SK-N-SH (cell line): ENCODE measurements at regions not wholly inside any gene's neighbourhood (a gene's known extent, or its start where the extent isn't known, plus 50 kb on each side); places are given as distances from the start of the nearest gene placed in this dataset.

Experiments used
- CTCF ChIA-PET: fragments of 300-600, 350-600 bp; formaldehyde crosslinking; extraction: SDS; loops from one replicate; lab custom pipeline; 2021; lab: Yijun Ruan, JAX
- POLR2A ChIA-PET: fragments of 350-600 bp; sonication (Branson Sonifier 250); formaldehyde crosslinking; extraction: SDS; loops from one replicate; lab custom pipeline; 2020; ENCODE audit warnings: antibody characterized with exemption, inconsistent platforms; lab: Yijun Ruan, JAX
- DNase-seq: peaks from one replicate; pipeline ENCODE4 v3.0.0; 2012
- H2AFZ ChIP-seq: fragments of 200-600 bp; sonication (generic); 2 replicates; pipeline ENCODE4 v1.8.1; 2016; ENCODE audit warnings: antibody characterized with exemption, mild to moderate bottlenecking, low read depth
- H3F3A ChIP-seq: fragments of 200-600 bp; sonication (generic); replicated peaks from 2 replicates; pipeline ENCODE3; 2016; ENCODE audit warnings: antibody characterized with exemption, mild to moderate bottlenecking; ENCODE audit not compliant: insufficient read depth
- H3K27ac ChIP-seq, 2 experiments: fragments of 200-500 bp in 1 of 2; fragments of 200-600 bp in 1 of 2; sonication (Bioruptor generic) in 1 of 2; sonication (generic), shearing (Covaris generic) in 1 of 2; 2 replicates each; pipeline versions ENCODE4 v1.5.1 to v1.6.1; 2014 to 2016; ENCODE audit warnings: low read depth in 2 of 2, inconsistent platforms in 1 of 2, low read length in 1 of 2, mild to moderate bottlenecking in 1 of 2, mixed read lengths in 1 of 2
- H3K27me3 ChIP-seq: fragments of 200-600 bp; sonication (generic), shearing (Covaris generic); 2 replicates; pipeline ENCODE4 v1.6.1; 2016; ENCODE audit warnings: mixed run types; ENCODE audit not compliant: insufficient read depth
- H3K36me3 ChIP-seq, 2 experiments: fragments of 200-500 bp in 1 of 2; fragments of 200-600 bp in 1 of 2; sonication (Bioruptor generic) in 1 of 2; sonication (generic) in 1 of 2; replicated peaks in 1 of 2; 2 replicates each; pipeline versions ENCODE3 to v1.5.1; 2014 to 2016; ENCODE audit warnings: low read length in 1 of 2, mild to moderate bottlenecking in 1 of 2; ENCODE audit not compliant: insufficient read depth in 2 of 2, control insufficient read depth in 1 of 2
- H3K4me1 ChIP-seq, 2 experiments: fragments of 200-500 bp in 1 of 2; fragments of 200-600 bp in 1 of 2; sonication (Bioruptor generic) in 1 of 2; sonication (generic), shearing (Covaris generic) in 1 of 2; 2 replicates each; pipeline versions ENCODE4 v1.5.1 to v1.6.1; 2014 to 2016; ENCODE audit warnings: low read depth in 1 of 2, low read length in 1 of 2, mixed run types in 1 of 2; ENCODE audit not compliant: insufficient read depth in 2 of 2, control insufficient read depth in 1 of 2
- H3K4me2 ChIP-seq: fragments of 200-600 bp; sonication (generic), shearing (Covaris generic); 2 replicates; pipeline ENCODE4 v1.6.1; 2017; ENCODE audit warnings: mixed run types
- H3K4me3 ChIP-seq, 2 experiments: fragments of 200-500 bp in 1 of 2; fragments of 200-600 bp in 1 of 2; sonication (Bioruptor generic) in 1 of 2; sonication (generic), shearing (Covaris generic) in 1 of 2; 2 replicates each; pipeline versions ENCODE4 v1.5.1 to v1.8.1; 2014 to 2016; ENCODE audit warnings: low read depth in 2 of 2, inconsistent platforms in 1 of 2, low read length in 1 of 2, mild to moderate bottlenecking in 1 of 2, mixed read lengths in 1 of 2, moderate library complexity in 1 of 2
- H3K79me2 ChIP-seq: fragments of 200-600 bp; sonication (generic); 2 replicates; pipeline ENCODE4 v1.8.1; 2017; ENCODE audit warnings: mild to moderate bottlenecking; ENCODE audit not compliant: insufficient read depth
- H3K9ac ChIP-seq: fragments of 200-600 bp; sonication (generic); 2 replicates; pipeline ENCODE4 v1.6.1; 2017; ENCODE audit warnings: mixed run types
- H3K9me2 ChIP-seq: fragments of 200-600 bp; sonication (generic); 2 replicates; pipeline ENCODE4 v1.6.1; 2017; ENCODE audit warnings: mixed run types
- H3K9me3 ChIP-seq: fragments of 200-600 bp; sonication (generic); 2 replicates; pipeline ENCODE4 v1.6.1; 2017; ENCODE audit warnings: mixed run types, mild to moderate bottlenecking, moderate library complexity
- H4K20me1 ChIP-seq: fragments of 200-600 bp; sonication (generic); 2 replicates; pipeline ENCODE4 v1.6.1; 2017; ENCODE audit warnings: mild to moderate bottlenecking, mixed run types; ENCODE audit not compliant: insufficient read depth
- CHD2 ChIP-seq: fragments of 150-350 bp; IDR thresholded peaks from 2 replicates; pipeline ENCODE4 v1.6.1; 2018; ENCODE audit warnings: low read length; ENCODE audit not compliant: partially characterized antibody
- CTCF ChIP-seq: fragments of 200-600 bp; sonication (generic); IDR thresholded peaks from 2 replicates; pipeline ENCODE4 v1.6.1; 2017; ENCODE audit warnings: antibody characterized with exemption, mild to moderate bottlenecking, moderate library complexity
- EZH2phosphoT487 ChIP-seq: fragments of 200-600 bp; sonication (generic); IDR thresholded peaks from 2 replicates; pipeline ENCODE4 v1.6.1; 2017; ENCODE audit warnings: low read depth, mixed run types, mild to moderate bottlenecking, antibody characterized with exemption, moderate library complexity, borderline replicate concordance
- FOXJ3 ChIP-seq: sonication (generic); formaldehyde crosslinking; IDR thresholded peaks from 2 replicates; pipeline ENCODE4 v1.5.1; 2020; ENCODE audit warnings: mild to moderate bottlenecking, missing genetic modification reagents
- GABPA ChIP-seq: IDR thresholded peaks from 2 replicates; pipeline ENCODE4 v1.4.0; 2012; ENCODE audit warnings: low read depth, mild to moderate bottlenecking
- IRF3 ChIP-seq: fragments of 150-350 bp; IDR thresholded peaks from 2 replicates; pipeline ENCODE4 v1.6.1; 2016; ENCODE audit warnings: mild to moderate bottlenecking, low read depth, low read length
- JUND ChIP-seq: IDR thresholded peaks from 2 replicates; pipeline ENCODE4 v1.4.0; 2012
- RAD21 ChIP-seq: IDR thresholded peaks from 2 replicates; pipeline ENCODE4 v1.6.1; 2012; ENCODE audit warnings: mild to moderate bottlenecking, low read length
- RFX5 ChIP-seq: IDR thresholded peaks from 2 replicates; pipeline ENCODE4 v1.6.1; 2012; ENCODE audit warnings: mild to moderate bottlenecking, improper control_type of control experiment, low read length
- RXRA ChIP-seq: IDR thresholded peaks from 2 replicates; pipeline ENCODE4 v1.4.0; 2012; ENCODE audit warnings: low read depth, mild to moderate bottlenecking, borderline replicate concordance
- SIN3A ChIP-seq: IDR thresholded peaks from 2 replicates; pipeline ENCODE4 v1.6.1; 2012; ENCODE audit warnings: low read depth, mild to moderate bottlenecking, low read length, moderate library complexity, borderline replicate concordance
- TCF12 ChIP-seq: IDR thresholded peaks from 2 replicates; pipeline ENCODE4 v1.4.0; 2012
- TEAD4 ChIP-seq: IDR thresholded peaks from 2 replicates; pipeline ENCODE4 v1.4.0; 2012; ENCODE audit warnings: mild to moderate bottlenecking, borderline replicate concordance; ENCODE audit not compliant: insufficient read depth
- USF1 ChIP-seq: IDR thresholded peaks from 2 replicates; pipeline ENCODE4 v1.4.0; 2012; ENCODE audit warnings: low read depth, borderline replicate concordance
- USF2 ChIP-seq: fragments of 150-350 bp; IDR thresholded peaks from 2 replicates; pipeline ENCODE4 v1.6.1; 2017; ENCODE audit warnings: antibody characterized with exemption, low read length, low read depth, borderline replicate concordance
- YY1 ChIP-seq: IDR thresholded peaks from 2 replicates; pipeline ENCODE4 v1.4.0; 2012; ENCODE audit warnings: low read depth, mild to moderate bottlenecking
- WGBS: methylation state at CpG from one replicate; pipeline ENCODE4 v1.1.6; 2017; ENCODE audit warnings: low lambda C conversion rate; 5-methylcytosine and 5-hydroxymethylcytosine counted together

- ChIA-PET POLR2A (no interaction called here), CTCF (interaction anchor here (1.0 kb wide), 2 partner anchors 13 to 1496 kb away, joined by 3 read pairs; no protein-coding TSS in a partner anchor)
- Histone ChIP-seq H3K9ac (no peak overlapping the region), H3K4me1 (peaks cover 0 to 2% of the 10 kb centered on the region in 2 experiments; a peak in 2 of 4 replicates), H3K36me3 (no peaks in the 10 kb centered on the region), H3K27me3 (no peaks in the 10 kb centered on the region), H3K4me3 (no peak overlapping the region), H3F3A (no peaks in the 10 kb centered on the region), H2AFZ (no peak overlapping the region), H3K9me3 (no peaks in the 10 kb centered on the region), H3K9me2 (no peaks in the 10 kb centered on the region), H3K79me2 (no peaks in the 10 kb centered on the region), H3K27ac (no peak overlapping the region), H3K4me2 (no peak overlapping the region), H4K20me1 (no peaks in the 10 kb centered on the region)
- TF ChIP-seq RXRA (no peak), IRF3 (no peak), FOXJ3 (CRISPR knock-in tag) (no peak), CHD2 (no peak), RFX5 (no peak), USF2 (no peak), RAD21 (no peak), TCF12 (no peak), TEAD4 (no peak), YY1 (no peak), USF1 (no peak), GABPA (no peak), EZH2phosphoT487 (no peak), JUND (no peak), SIN3A (no peak), CTCF (no peak)
- WGBS, result 17% methylated on average over 1 of the region's 1 CpG
- DNase-seq, result no peak
These were observed 1716.4 kb downstream of the BRINP3 start for GRCh38 chr1:188761226-188761625.
